Activated CD4-positive, alpha-beta T cell treated with anti-CD3 and anti-CD28 coated beads, Interleukin-2, amount 10 ng/mL, durations not matched to agents 24 days and 14 days (primary cell): ENCODE measurements at regions not wholly inside any gene's neighbourhood (a gene's known extent, or its start where the extent isn't known, plus 50 kb on each side); places are given as distances from the start of the nearest gene placed in this dataset.
"Not testable (repeated sequence)": the region's sequence is repeated elsewhere in the genome, so short reads cannot be mapped to it uniquely, and the experiment has no call there.

ENCODE experiments used
- DNase-seq: peaks from one replicate; pipeline ENCODE4 v3.0.0; 2022
- H3K27ac Mint-ChIP-seq: one replicate; pipeline ENCODE4 v1.8.0; 2022; ENCODE audit warnings: mild to moderate bottlenecking, mixed read lengths
- H3K27me3 Mint-ChIP-seq: one replicate; pipeline ENCODE4 v1.8.0; 2022; ENCODE audit warnings: mixed read lengths
- H3K36me3 Mint-ChIP-seq: one replicate; pipeline ENCODE4 v1.8.0; 2022; ENCODE audit warnings: low read depth, mild to moderate bottlenecking, mixed read lengths
- H3K4me1 Mint-ChIP-seq: one replicate; pipeline ENCODE4 v1.8.0; 2021; ENCODE audit warnings: mixed read lengths
- H3K4me3 Mint-ChIP-seq: one replicate; pipeline ENCODE4 v1.8.0; 2022; ENCODE audit warnings: mild to moderate bottlenecking, moderate library complexity, mixed read lengths
- H3K9me3 Mint-ChIP-seq: one replicate; pipeline ENCODE4 v1.8.0; 2021; ENCODE audit warnings: mixed read lengths
- intact Hi-C: fragments of 100-400 bp; cut with micrococcal nuclease; formaldehyde crosslinking; loops from one replicate; pipeline ENCODE4 v1.15.1; 2023

DNA sequence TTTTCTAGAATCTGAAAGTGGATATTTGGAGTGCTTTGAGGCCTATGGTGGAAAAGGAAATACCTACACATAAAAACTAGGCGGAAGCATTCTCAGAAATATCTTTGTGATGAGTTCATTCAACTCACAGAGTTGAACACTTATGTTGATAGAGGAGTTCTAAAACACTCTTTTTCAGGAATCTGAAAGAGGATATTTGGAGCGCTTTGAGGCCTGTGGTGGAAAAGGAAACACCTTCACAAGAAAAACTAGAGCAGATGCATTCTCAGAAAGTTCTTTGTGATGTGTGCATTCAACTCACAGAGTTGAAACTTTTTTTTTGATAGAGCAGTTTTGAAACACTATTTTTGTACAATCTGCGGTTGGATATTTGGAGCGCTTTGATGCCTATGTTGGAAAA, 1250.0 kb upstream of the DEFB115 start:
- peak; percentile 65 for DNase-seq
- H3K4me1 Mint-ChIP-seq: not testable (repeated sequence)

More for the DNA sequence above, 1250.0 kb upstream of the DEFB115 start:
- H3K36me3 Mint-ChIP-seq, H3K9me3 Mint-ChIP-seq, intact Hi-C loops, H3K27ac Mint-ChIP-seq, H3K27me3 Mint-ChIP-seq, H3K4me3 Mint-ChIP-seq: not testable (repeated sequence)
